HG03469 (cell line): ENCODE measurements at regions not wholly inside any gene's neighbourhood (a gene's known extent, or its start where the extent isn't known, plus 50 kb on each side); places are given as distances from the start of the nearest gene placed in this dataset.

ENCODE experiments used
- ATAC-seq: cut with Tn5 transposase; IDR thresholded peaks from one replicate; pipeline ENCODE4 v1.9.1; 2021; ENCODE audit warnings: mild to moderate bottlenecking, moderate library complexity, moderate number of reproducible peaks; ENCODE audit not compliant: unreplicated experiment

- no peak for ATAC-seq
Measured at GRCh38 chr11:127470306-127470884, 469.8 kb upstream of the KIRREL3 start.

- ATAC-seq, result no peak
Measured at GRCh38 chr11:127464325-127464724, 463.8 kb upstream of the KIRREL3 start.

GRCh38 chr11:127462065-127462344, 461.4 kb upstream of the KIRREL3 start:
- no peak for ATAC-seq

- ATAC-seq, result no peak
Measured at GRCh38 chr11:127461241-127462064, 460.9 kb upstream of the KIRREL3 start.

- ATAC-seq, result no peak
Measured at GRCh38 chr11:127458561-127458960, 458.0 kb upstream of the KIRREL3 start.

GRCh38 chr11:127454856-127455255, 454.3 kb upstream of the KIRREL3 start:
- no peak for ATAC-seq

GRCh38 chr11:127452533-127452932, 452.0 kb upstream of the KIRREL3 start:
- ATAC-seq, result no peak

- no peak for ATAC-seq
Measured at GRCh38 chr11:127451861-127452260, 451.3 kb upstream of the KIRREL3 start.

- no peak for ATAC-seq
Measured at GRCh38 chr11:127448101-127448500, 447.5 kb upstream of the KIRREL3 start.

GRCh38 chr11:127445476-127445875, 444.9 kb upstream of the KIRREL3 start:
- no peak for ATAC-seq

GRCh38 chr11:127443297-127443696, 442.7 kb upstream of the KIRREL3 start:
- ATAC-seq, result no peak

GRCh38 chr11:127440616-127441015, 440.0 kb upstream of the KIRREL3 start:
- ATAC-seq, result no peak

GRCh38 chr11:127425281-127425680, 424.7 kb upstream of the KIRREL3 start:
- no peak for ATAC-seq

GRCh38 chr11:127424661-127425060, 424.1 kb upstream of the KIRREL3 start:
- no peak for ATAC-seq

- no peak for ATAC-seq
Measured at GRCh38 chr11:127420139-127420538, 419.6 kb upstream of the KIRREL3 start.

- no peak for ATAC-seq
Measured at GRCh38 chr11:127412722-127413380, 412.3 kb upstream of the KIRREL3 start.

GRCh38 chr11:127412234-127412633, 411.7 kb upstream of the KIRREL3 start:
- ATAC-seq, result no peak

GRCh38 chr11:127411283-127411682, 410.7 kb upstream of the KIRREL3 start:
- no peak for ATAC-seq

GRCh38 chr11:127395034-127395433, 394.5 kb upstream of the KIRREL3 start:
- no peak for ATAC-seq

GRCh38 chr11:127393460-127393997, 393.0 kb upstream of the KIRREL3 start:
- ATAC-seq, result no peak

GRCh38 chr11:127392575-127392974, 392.0 kb upstream of the KIRREL3 start:
- no peak for ATAC-seq

- no peak for ATAC-seq
Measured at GRCh38 chr11:127390465-127390864, 389.9 kb upstream of the KIRREL3 start.
